Activated CD8-positive, alpha-beta memory T cell treated with anti-CD3 and anti-CD28 coated beads for 48 hours (primary cell): ENCODE measurements at regions not wholly inside any gene's neighbourhood (a gene's known extent, or its start where the extent isn't known, plus 50 kb on each side); places are given as distances from the start of the nearest gene placed in this dataset.
"Not testable (repeated sequence)": the region's sequence is repeated elsewhere in the genome, so short reads cannot be mapped to it uniquely, and the experiment has no call there.

Source experiments
- DNase-seq, 3 experiments: peaks; one replicate each; pipeline ENCODE4 v3.0.0-alpha.2; 2020; ENCODE audit warnings: low read depth in 2 of 3, low spot score in 2 of 3

GRCh38 chr10:45056806-45057205 lies 56.1 kb downstream of the ZNF22 start:
- DNase-seq: not testable (repeated sequence)

GRCh38 chr10:45058580-45058979 lies 57.9 kb downstream of the ZNF22 start:
- no peak for DNase-seq

GRCh38 chr10:45058992-45059561 lies 58.4 kb downstream of the ZNF22 start:
- DNase-seq: no peak

DNA sequence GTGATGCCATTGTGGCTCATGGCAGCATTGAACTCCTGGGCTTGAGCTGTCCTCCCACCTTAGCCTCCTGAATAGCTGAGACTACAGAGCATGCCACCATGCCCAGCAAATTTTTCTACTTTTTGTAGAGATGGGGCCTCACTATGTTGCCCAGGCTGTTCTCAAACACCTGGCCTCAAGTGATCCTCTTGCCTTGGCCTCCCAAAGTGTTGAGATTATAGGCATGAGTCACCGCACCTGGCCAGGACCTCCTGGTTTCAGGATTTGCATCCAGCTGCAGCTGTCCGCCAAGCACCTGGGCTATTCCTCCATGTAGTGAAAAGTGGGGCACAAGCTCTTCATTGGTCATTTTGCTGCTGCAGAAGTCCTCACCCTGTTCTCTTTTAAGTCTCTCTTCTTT lies 58.9 kb downstream of the ZNF22 start:
- no peak for DNase-seq

- no peak for DNase-seq
Observed at GRCh38 chr10:45061982-45062381, 61.3 kb downstream of the ZNF22 start.

GRCh38 chr10:45063591-45064231 lies 63.0 kb downstream of the ZNF22 start:
- no peak for DNase-seq

DNA sequence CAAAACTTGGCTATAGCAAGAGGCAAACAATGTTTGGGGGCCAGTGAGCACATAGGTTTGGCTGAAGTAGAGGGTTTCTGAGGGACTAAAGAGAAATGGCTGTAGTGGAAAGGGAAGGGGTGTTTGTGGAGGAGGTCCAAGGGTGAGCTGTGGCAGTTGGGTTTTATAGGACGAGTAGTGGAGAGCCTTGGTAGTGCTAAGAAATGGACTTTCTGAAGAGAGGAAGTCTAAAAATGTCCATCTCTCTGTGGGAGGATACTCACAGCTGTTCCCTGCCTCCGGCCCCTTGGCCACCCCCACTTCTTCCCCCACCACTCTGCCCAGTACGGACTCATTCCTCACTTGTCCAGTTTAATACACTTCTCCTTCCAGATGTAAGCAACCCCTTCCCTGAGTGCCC lies 64.3 kb downstream of the ZNF22 start:
- DNase-seq: no peak

DNA sequence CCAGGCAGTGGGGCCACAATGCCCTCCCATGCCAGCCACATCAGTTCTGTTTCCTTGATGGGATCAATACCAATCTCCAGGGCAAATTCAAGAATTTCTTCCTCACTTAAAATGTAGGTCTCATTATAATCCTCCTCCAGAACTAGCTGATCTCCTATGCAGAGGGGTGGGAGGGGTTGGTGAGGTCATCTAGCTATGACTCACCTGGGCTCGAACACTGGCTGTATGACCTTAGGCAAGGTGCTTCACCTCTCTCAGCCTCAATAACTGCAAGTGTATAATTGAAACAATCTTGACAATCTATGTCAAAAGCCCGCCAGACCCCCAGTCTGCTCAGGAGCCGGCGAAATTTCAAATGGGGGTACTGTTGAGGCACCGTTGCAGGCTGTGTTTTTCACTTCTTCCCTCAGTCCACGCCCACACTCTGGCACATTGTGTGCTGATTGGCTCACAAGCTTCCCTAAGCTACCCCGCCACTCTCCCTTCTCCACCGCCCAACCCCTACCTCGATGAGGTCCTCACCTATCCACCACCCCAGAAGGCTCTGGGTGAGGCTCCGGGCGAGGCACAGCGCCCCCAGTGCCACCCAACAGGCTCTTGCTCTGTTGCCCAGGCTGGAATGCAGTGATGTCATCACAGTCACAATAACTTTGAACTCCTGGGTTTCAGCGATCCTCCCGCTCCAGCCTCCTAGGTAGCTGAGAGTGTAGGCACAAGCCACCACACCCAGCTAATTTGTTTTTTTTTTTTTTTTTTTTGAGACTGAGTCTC lies 70.5 kb downstream of the ZNF22 start:
- DNase-seq: no peak

DNA sequence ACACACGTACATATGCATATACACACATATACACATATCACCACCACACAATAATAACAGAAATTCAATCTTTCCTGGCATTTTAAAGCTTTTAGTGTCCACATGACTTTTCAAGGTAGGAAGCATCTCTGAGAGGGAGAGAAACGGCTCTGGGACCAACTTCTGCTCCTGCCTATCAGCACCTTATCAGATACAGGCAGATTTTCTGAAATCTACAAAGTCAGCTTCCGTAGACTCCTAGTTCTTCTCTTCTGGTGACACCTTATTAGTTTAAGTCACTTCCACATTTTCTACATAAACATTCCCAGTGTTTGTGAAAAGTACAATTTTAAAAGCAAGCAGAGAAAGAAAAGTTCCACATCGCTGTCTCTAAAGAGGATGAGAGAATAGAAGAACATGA lies 74.5 kb downstream of the ZNF22 start:
- DNase-seq: no peak

DNA sequence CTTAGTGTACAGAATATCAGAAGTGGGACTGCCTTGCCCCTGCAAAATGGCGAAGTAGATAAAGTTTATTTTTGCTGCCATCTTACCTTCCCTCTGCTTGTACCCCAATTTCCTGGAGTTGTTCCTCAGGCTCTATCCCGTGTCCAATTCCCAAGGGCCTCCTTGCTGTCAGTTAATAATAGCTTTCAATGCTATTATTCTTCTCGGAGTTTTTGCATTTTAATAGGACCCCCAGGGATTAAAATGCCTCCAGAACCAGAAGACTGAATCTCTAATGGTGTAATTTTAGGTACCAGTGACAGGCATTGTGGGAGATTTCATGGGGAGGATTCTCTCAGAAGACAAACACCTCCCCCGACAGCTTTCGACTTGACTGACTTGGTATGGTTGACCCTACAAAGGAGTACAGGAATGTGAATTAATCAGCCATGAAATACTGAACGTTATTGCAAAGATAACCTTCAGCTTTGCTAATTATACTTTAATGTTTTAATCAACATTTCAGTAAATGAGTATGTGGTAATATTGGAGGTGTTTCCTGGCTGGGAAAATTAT lies 75.2 kb downstream of the ZNF22 start:
- DNase-seq: no peak

- no peak for DNase-seq
Observed at GRCh38 chr10:45076891-45077290, 76.2 kb downstream of the ZNF22 start.

- no peak for DNase-seq
Observed at GRCh38 chr10:45080331-45080730, 79.6 kb downstream of the ZNF22 start.

DNA sequence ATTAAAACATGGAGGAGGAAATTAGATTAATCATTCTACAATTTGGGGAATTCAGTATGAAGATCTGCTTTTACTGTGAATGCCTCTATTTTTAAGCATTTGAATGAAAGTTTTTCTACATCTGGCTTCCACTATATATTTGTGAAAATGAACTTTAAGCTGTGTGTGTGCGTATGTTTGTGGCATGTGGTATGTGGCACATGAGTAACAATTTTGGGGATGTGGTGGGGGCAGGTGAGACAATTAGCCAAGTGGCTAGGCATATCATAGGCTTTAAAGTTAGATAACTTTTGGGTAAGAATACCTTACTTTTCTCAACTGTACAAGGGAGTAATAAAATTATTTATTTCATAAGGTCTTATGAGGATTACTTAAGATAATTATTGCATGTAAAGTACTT lies 81.5 kb downstream of the ZNF22 start:
- DNase-seq: no peak

- no peak for DNase-seq
Observed at GRCh38 chr10:45091968-45092367, 91.2 kb downstream of the ZNF22 start.

GRCh38 chr10:45093945-45094344 lies 93.2 kb downstream of the ZNF22 start:
- no peak for DNase-seq

DNA sequence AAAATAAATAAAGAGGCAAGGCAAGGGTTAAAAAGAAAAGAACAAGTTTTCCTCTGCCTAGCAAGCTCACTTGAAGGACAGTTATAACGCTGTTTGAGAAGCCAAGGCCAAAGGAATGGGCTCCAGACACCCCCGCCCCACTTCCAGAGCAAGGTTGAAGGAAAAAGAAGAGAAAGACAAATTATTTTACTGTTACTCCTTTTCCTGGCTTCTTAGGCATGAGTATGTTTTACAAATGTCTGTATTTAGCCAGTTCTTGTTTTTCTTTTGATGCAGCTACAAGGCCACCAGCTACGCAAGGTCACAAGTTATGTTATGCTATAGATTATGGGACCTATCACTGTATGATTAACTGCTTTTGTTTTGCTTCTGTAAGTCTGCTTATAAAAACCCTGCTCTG lies 94.6 kb downstream of the ZNF22 start:
- DNase-seq: no peak

GRCh38 chr10:45096001-45096400 lies 95.3 kb downstream of the ZNF22 start:
- no peak for DNase-seq

GRCh38 chr10:45100429-45100828 lies 99.7 kb downstream of the ZNF22 start:
- DNase-seq: no peak

DNA sequence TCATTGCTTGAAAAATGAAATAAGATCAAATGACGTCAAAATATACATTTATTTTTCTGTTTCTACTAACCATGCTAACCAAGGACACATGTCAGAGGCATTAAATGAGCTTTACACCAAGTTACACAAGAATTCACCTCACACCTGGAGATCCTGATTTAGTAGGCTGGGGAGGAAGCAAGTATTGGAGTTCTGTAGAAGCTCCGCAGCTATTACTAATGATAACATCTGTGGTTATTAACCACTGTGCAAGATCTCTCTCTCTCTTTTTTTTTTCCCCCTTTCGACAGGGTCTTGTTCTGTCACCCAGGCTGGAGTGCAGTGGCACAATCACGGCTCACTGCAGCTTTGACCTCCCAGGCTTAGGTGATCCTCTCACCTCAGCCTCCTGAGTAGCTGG lies 104.0 kb downstream of the ZNF22 start:
- no peak for DNase-seq

DNA sequence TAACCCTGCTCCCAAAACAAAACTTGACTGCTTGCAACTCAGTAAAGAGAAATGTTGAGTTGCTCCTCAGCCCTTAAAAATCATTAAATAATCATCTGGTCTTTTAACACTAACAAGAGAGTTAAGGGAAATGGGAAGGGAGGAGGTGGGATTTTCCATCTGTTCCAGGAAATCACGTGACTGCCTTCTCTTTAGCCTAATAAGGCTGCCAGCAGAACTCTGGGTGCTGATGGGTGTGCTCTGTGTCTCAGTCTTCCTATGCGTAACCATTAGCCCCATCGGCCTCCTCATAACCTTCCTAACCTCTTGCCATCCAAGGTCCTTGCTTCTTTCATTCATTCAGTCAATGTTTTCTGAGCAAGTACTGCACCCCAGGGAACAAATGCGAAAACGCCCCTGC lies 104.6 kb downstream of the ZNF22 start:
- DNase-seq: not testable (repeated sequence)

DNA sequence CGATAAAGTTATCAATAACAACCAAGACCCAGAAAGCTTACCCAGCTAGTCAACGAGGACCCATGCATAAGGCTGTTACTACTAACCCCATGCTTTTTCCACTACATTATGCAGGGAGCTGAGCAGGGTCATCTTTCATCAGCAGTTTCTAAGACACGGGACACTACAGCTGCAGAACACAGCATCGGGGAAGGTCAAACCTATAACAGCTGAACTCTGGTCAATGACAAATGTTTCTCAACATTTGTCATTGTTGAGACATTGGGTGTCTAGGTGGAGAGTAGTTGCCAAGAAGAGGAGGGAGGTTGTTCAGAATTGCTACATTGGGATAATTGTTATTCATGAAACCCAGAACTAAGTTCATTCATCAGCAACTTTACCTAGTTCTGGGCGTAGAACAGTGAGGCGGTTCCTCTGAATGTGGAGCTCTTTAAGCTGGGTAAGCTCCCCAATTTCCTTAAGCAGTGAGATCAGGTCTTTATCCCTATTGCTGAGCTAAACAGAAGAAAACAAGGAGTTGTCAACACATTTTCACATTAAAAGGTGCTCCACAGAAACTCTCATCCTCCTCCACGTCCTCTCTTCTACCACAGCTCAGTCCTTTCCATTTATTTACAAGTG lies 105.6 kb downstream of the ZNF22 start:
- DNase-seq: no peak

- DNase-seq: no peak
Observed at GRCh38 chr10:45111509-45111908, 110.8 kb downstream of the ZNF22 start.
